ENCODE measurements at regions not wholly inside any gene's neighbourhood (a gene's known extent, or its start where the extent isn't known, plus 50 kb on each side); places are given as distances from the start of the nearest gene placed in this dataset.

DNA sequence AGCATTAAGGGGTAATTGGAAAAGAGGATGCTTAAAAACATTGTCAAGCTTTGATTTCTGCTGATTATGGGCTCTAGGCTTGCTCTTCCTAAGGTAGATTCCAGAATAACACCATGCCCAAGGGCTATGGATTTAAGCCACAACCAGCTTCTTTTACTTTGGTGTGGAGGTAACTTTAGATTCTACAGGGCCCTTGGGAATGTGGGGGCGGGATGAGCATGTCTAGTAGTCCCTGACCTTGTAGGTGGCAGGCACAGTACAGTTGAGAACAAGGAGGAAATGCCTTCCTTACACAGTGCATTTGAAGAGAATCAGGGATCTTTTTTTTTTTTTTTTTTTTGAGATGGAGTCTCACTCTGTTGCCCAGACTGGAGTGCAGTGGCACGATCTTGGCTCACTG is 364.2 kb downstream of the NYAP2 start:
- no peak overlapping the region for H2AFZ ChIP-seq (ENCODE audit: low read length)
- H3K27me3 ChIP-seq (ENCODE audit: insufficient read depth, low read length): no peaks in the 10 kb centered on the region
- TF ChIP-seq EZH2 (IDR thresholded peaks at IDR 0.05; ENCODE audit: borderline replicate concordance, low read length) (no peak), CTCF (IDR thresholded peaks at IDR 0.05; ENCODE audit: low read length) (no peak)
- no peaks in the 10 kb centered on the region for H3K79me2 ChIP-seq (ENCODE audit: insufficient read depth, low read length)
- no peaks in the 10 kb centered on the region for H3K4me1 ChIP-seq (ENCODE audit: insufficient read depth, low read length, severe bottlenecking)
- H3K27ac ChIP-seq (ENCODE audit: low read depth, low read length, poor library complexity, severe bottlenecking): no peak overlapping the region
- no peaks in the 10 kb centered on the region for H3F3A ChIP-seq (ENCODE audit: insufficient read depth, low read length)
- H3K9me2 ChIP-seq (ENCODE audit: low read depth, low read length): no peaks in the 10 kb centered on the region
- no peaks in the 10 kb centered on the region for H3K9me3 ChIP-seq (ENCODE audit: low read length)
- H3K9ac ChIP-seq (ENCODE audit: low read length): no peak overlapping the region
- no peaks in the 10 kb centered on the region for H3K36me3 ChIP-seq (ENCODE audit: insufficient read depth, low read length)
- H4K20me1 ChIP-seq (ENCODE audit: insufficient read depth, low read length): no peaks in the 10 kb centered on the region
- H3K4me3 ChIP-seq (ENCODE audit: low read depth, low read length, poor library complexity, severe bottlenecking): no peak overlapping the region
- H3K4me2 ChIP-seq (ENCODE audit: low read length): no peak overlapping the region

DNA sequence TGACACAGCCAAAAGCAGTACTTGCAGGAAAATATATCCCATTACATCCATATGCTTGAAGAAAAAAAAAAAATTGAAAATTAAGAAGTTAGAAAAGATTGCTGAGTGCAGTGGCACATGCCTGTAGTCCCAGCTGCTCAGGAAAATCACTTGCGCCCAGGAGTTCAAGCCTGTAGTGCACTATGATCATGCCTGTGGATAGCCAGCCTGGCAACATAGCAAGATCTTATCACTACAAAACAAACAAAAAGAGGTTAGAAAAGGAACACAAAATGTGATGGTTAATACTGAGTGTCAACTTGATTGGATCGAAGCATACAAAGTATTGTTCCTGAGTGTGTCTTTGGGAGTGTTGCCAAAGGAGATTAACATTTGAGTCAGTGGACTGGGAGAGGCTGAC is 361.9 kb downstream of the NYAP2 start:
- Histone ChIP-seq H3K4me1 (ENCODE audit: insufficient read depth, low read length, severe bottlenecking) (no peaks in the 10 kb centered on the region), H4K20me1 (ENCODE audit: insufficient read depth, low read length) (no peaks in the 10 kb centered on the region), H3K27ac (ENCODE audit: low read depth, low read length, poor library complexity, severe bottlenecking) (no peak overlapping the region), H3K9ac (ENCODE audit: low read length) (no peak overlapping the region), H3K9me3 (ENCODE audit: low read length) (no peaks in the 10 kb centered on the region), H2AFZ (ENCODE audit: low read length) (no peak overlapping the region), H3K4me3 (ENCODE audit: low read depth, low read length, poor library complexity, severe bottlenecking) (no peak overlapping the region), H3K36me3 (ENCODE audit: insufficient read depth, low read length) (no peaks in the 10 kb centered on the region), H3F3A (ENCODE audit: insufficient read depth, low read length) (no peaks in the 10 kb centered on the region), H3K79me2 (ENCODE audit: insufficient read depth, low read length) (no peaks in the 10 kb centered on the region), H3K27me3 (ENCODE audit: insufficient read depth, low read length) (no peaks in the 10 kb centered on the region), H3K9me2 (ENCODE audit: low read depth, low read length) (no peaks in the 10 kb centered on the region), H3K4me2 (ENCODE audit: low read length) (no peak overlapping the region)
- TF ChIP-seq EZH2 (IDR thresholded peaks at IDR 0.05; ENCODE audit: borderline replicate concordance, low read length): no peak
- TF ChIP-seq CTCF (IDR thresholded peaks at IDR 0.05; ENCODE audit: low read length): no peak

GRCh38 chr2:225757248-225757647 is 357.7 kb downstream of the NYAP2 start:
- Histone ChIP-seq H3K27ac (ENCODE audit: low read depth, low read length, poor library complexity, severe bottlenecking) (no peak overlapping the region), H3K79me2 (ENCODE audit: insufficient read depth, low read length) (no peaks in the 10 kb centered on the region), H3K4me3 (ENCODE audit: low read depth, low read length, poor library complexity, severe bottlenecking) (no peak overlapping the region), H3K9ac (ENCODE audit: low read length) (no peak overlapping the region), H3K36me3 (ENCODE audit: insufficient read depth, low read length) (no peaks in the 10 kb centered on the region), H4K20me1 (ENCODE audit: insufficient read depth, low read length) (no peaks in the 10 kb centered on the region), H3K4me2 (ENCODE audit: low read length) (no peak overlapping the region), H3K27me3 (ENCODE audit: insufficient read depth, low read length) (no peaks in the 10 kb centered on the region), H3K9me3 (ENCODE audit: low read length) (no peaks in the 10 kb centered on the region), H3F3A (ENCODE audit: insufficient read depth, low read length) (no peaks in the 10 kb centered on the region), H2AFZ (ENCODE audit: low read length) (no peak overlapping the region), H3K4me1 (ENCODE audit: insufficient read depth, low read length, severe bottlenecking) (no peaks in the 10 kb centered on the region), H3K9me2 (ENCODE audit: low read depth, low read length) (no peaks in the 10 kb centered on the region)
- no peak for TF ChIP-seq CTCF (IDR thresholded peaks at IDR 0.05; ENCODE audit: low read length)
- TF ChIP-seq EZH2 (IDR thresholded peaks at IDR 0.05; ENCODE audit: borderline replicate concordance, low read length): no peak

All from OCI-LY1 (cell line).